Hepatocyte (in vitro differentiated cells): ENCODE measurements at regions not wholly inside any gene's neighbourhood (a gene's known extent, or its start where the extent isn't known, plus 50 kb on each side); places are given as distances from the start of the nearest gene placed in this dataset.

Experiments used
- DNase-seq: peaks from one replicate; pipeline ENCODE4 v3.0.0-alpha.2; 2016; ENCODE audit warnings: low spot score
- H2AFZ ChIP-seq: fragments of 200-600 bp; sonication (generic); 2 replicates; pipeline ENCODE4 v1.6.0; 2016; ENCODE audit warnings: antibody characterized with exemption, mild to moderate bottlenecking
- H3K27ac ChIP-seq: fragments of 200-600 bp; sonication (generic); 2 replicates; pipeline ENCODE4 v1.5.1; 2016; ENCODE audit warnings: mild to moderate bottlenecking
- H3K27me3 ChIP-seq: fragments of 200-600 bp; sonication (generic); 2 replicates; pipeline ENCODE4 v1.6.1; 2016
- H3K36me3 ChIP-seq: fragments of 200-600 bp; sonication (generic); replicated peaks from 2 replicates; pipeline ENCODE4 v1.5.1; 2016; ENCODE audit warnings: low read depth; ENCODE audit not compliant: insufficient read depth
- H3K4me1 ChIP-seq: fragments of 200-600 bp; sonication (generic); 2 replicates; pipeline ENCODE4 v1.5.1; 2016; ENCODE audit warnings: mild to moderate bottlenecking, moderate library complexity; ENCODE audit not compliant: insufficient read depth
- H3K4me2 ChIP-seq: fragments of 200-600 bp; sonication (generic); 2 replicates; pipeline ENCODE4 v1.6.0; 2016
- H3K4me3 ChIP-seq: fragments of 200-600 bp; sonication (generic); 2 replicates; pipeline ENCODE4 v1.5.1; 2016; ENCODE audit warnings: mild to moderate bottlenecking
- H3K79me2 ChIP-seq: fragments of 200-600 bp; sonication (generic); 2 replicates; pipeline ENCODE4 v1.6.0; 2017; ENCODE audit warnings: mild to moderate bottlenecking
- H3K9me2 ChIP-seq: fragments of 200-600 bp; sonication (generic); replicated peaks from 2 replicates; pipeline ENCODE4 v1.6.0; 2017; ENCODE audit warnings: mild to moderate bottlenecking; ENCODE audit not compliant: insufficient read depth
- H3K9me3 ChIP-seq: fragments of 200-600 bp; sonication (generic); 2 replicates; pipeline ENCODE4 v1.5.1; 2016; ENCODE audit warnings: low read depth, mild to moderate bottlenecking
- H4K20me1 ChIP-seq: fragments of 200-600 bp; sonication (generic); 2 replicates; pipeline ENCODE4 v1.6.0; 2016; ENCODE audit warnings: mild to moderate bottlenecking; ENCODE audit not compliant: insufficient read depth, poor library complexity, severe bottlenecking
- CTCF ChIP-seq: fragments of 200-600 bp; sonication (generic); IDR thresholded peaks from 2 replicates; pipeline ENCODE4 v1.5.1; 2016; ENCODE audit warnings: antibody characterized with exemption, mild to moderate bottlenecking; ENCODE audit not compliant: poor library complexity
- EZH2 ChIP-seq: fragments of 200-600 bp; sonication (generic); IDR thresholded peaks from 2 replicates; pipeline ENCODE4 v1.6.1; 2016; ENCODE audit warnings: antibody characterized with exemption, mild to moderate bottlenecking, borderline replicate concordance
- EZH2phosphoT487 ChIP-seq: fragments of 200-600 bp; sonication (generic); IDR thresholded peaks from one replicate; pipeline ENCODE4 v1.6.1; 2018; ENCODE audit warnings: antibody characterized with exemption, mild to moderate bottlenecking, low read depth, moderate library complexity; ENCODE audit not compliant: unreplicated experiment, severe bottlenecking
- WGBS: methylation state at CpG from one replicate; pipeline ENCODE4 v1.1.6; 2016; ENCODE audit warnings: low lambda C conversion rate; ENCODE audit errors: missing lambda C conversion rate; 5-methylcytosine and 5-hydroxymethylcytosine counted together

- Histone ChIP-seq H3K4me1 (no peaks in the 10 kb centered on the region), H3K79me2 (no peaks in the 10 kb centered on the region), H3K27ac (no peak overlapping the region), H3K36me3 (no peaks in the 10 kb centered on the region), H3K4me2 (no peak overlapping the region), H3K9me3 (no peaks in the 10 kb centered on the region), H3K4me3 (no peak overlapping the region), H4K20me1 (no peaks in the 10 kb centered on the region), H3K9me2 (no peaks in the 10 kb centered on the region), H3K27me3 (no peaks in the 10 kb centered on the region), H2AFZ (no peak overlapping the region)
- no peak for TF ChIP-seq CTCF
- no peak for TF ChIP-seq EZH2
- TF ChIP-seq EZH2phosphoT487 = no peak
- 53% methylated on average over 3 of the region's 3 CpGs for WGBS
- DNase-seq = no peak
Observed at GRCh38 chrX:28273736-28274135, 292.5 kb upstream of the DCAF8L1 start.

GRCh38 chrX:28246675-28247074 lies 265.4 kb upstream of the DCAF8L1 start:
- Histone ChIP-seq H3K4me2 (no peak overlapping the region), H3K4me1 (no peaks in the 10 kb centered on the region), H3K9me2 (no peaks in the 10 kb centered on the region), H3K4me3 (no peak overlapping the region), H3K27ac (no peak overlapping the region), H3K36me3 (no peaks in the 10 kb centered on the region), H3K27me3 (no peaks in the 10 kb centered on the region), H4K20me1 (no peaks in the 10 kb centered on the region), H2AFZ (no peak overlapping the region), H3K9me3 (no peaks in the 10 kb centered on the region), H3K79me2 (no peaks in the 10 kb centered on the region)
- TF ChIP-seq EZH2 (no peak), CTCF (no peak), EZH2phosphoT487 (no peak)
- WGBS = 85% methylated on average over 7 of the region's 7 CpGs
- no peak for DNase-seq

GRCh38 chrX:28229217-28229616 lies 248.0 kb upstream of the DCAF8L1 start:
- TF ChIP-seq EZH2 (no peak), EZH2phosphoT487 (no peak), CTCF (no peak)
- Histone ChIP-seq H4K20me1 (no peaks in the 10 kb centered on the region), H3K79me2 (no peaks in the 10 kb centered on the region), H3K27ac (no peak overlapping the region), H3K9me2 (no peaks in the 10 kb centered on the region), H3K4me3 (no peak overlapping the region), H3K36me3 (no peaks in the 10 kb centered on the region), H3K27me3 (no peaks in the 10 kb centered on the region), H3K4me2 (no peak overlapping the region), H3K9me3 (no peaks in the 10 kb centered on the region), H2AFZ (no peak overlapping the region), H3K4me1 (no peaks in the 10 kb centered on the region)
- no peak for DNase-seq

GRCh38 chrX:28225513-28225912 lies 244.3 kb upstream of the DCAF8L1 start:
- H3K4me1 ChIP-seq = no peaks in the 10 kb centered on the region
- H3K36me3 ChIP-seq = no peaks in the 10 kb centered on the region
- TF ChIP-seq EZH2phosphoT487 (no peak), CTCF (no peak), EZH2 (no peak)
- no peak overlapping the region for H3K4me2 ChIP-seq
- no peak overlapping the region for H3K4me3 ChIP-seq
- DNase-seq = peak; percentile 5
- WGBS = 50% methylated on average over 1 of the region's 1 CpG
- no peak overlapping the region for H2AFZ ChIP-seq
- no peaks in the 10 kb centered on the region for H3K9me2 ChIP-seq
- no peaks in the 10 kb centered on the region for H4K20me1 ChIP-seq
- H3K27ac ChIP-seq = no peak overlapping the region
- H3K79me2 ChIP-seq = no peaks in the 10 kb centered on the region
- H3K9me3 ChIP-seq = no peaks in the 10 kb centered on the region
- no peaks in the 10 kb centered on the region for H3K27me3 ChIP-seq
